ENCODE measurements at regions not wholly inside any gene's neighbourhood (a gene's known extent, or its start where the extent isn't known, plus 50 kb on each side); places are given as distances from the start of the nearest gene placed in this dataset.

DNA sequence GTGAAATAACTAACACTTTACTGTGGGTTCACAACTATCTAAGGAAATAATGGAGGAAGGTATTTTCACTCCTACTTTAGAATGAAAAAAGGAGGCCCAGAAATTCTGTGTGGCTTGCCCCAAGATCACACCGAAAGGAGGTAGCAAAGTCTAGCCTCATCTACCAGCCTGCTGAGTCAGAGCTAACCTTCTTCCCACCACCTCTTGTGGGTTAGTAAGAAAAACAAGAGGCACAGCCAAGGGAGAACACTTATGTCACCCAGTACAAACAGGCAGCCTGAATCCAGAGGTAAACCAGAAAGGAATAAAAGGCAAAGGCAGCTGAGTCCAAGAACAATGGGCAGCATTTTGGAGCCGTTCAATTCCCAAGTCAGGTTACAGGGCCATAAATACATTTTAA, 91.9 kb upstream of the RASEF start:
- Mint-ChIP-seq H3K4me1 (no peaks in the 10 kb centered on the region), H3K27me3 (ENCODE audit: insufficient read depth, low read depth) (no peaks in the 10 kb centered on the region), H3K4me3 (no peak overlapping the region), H3K9me3 (peaks cover under 1% of the 10 kb centered on the region), H3K27ac (no peak overlapping the region), H3K36me3 (no peaks in the 10 kb centered on the region)
- Histone ChIP-seq H3K36me3 (no peaks in the 10 kb centered on the region), H3K27ac (no peak overlapping the region), H2AFZ (replicated peaks) (no peak overlapping the region), H3K4me3 (no peak overlapping the region), H3K27me3 (no peaks in the 10 kb centered on the region), H3K9me3 (ENCODE audit: low read depth) (no peaks in the 10 kb centered on the region), H3F3A (ENCODE audit: low read depth) (no peaks in the 10 kb centered on the region), H3K9ac (no peak overlapping the region), H3K79me2 (ENCODE audit: low read depth) (no peaks in the 10 kb centered on the region), H4K20me1 (ENCODE audit: low read depth) (no peaks in the 10 kb centered on the region), H3K4me1 (no peaks in the 10 kb centered on the region), H3K4me2 (no peak overlapping the region)
- TF ChIP-seq EZH2phosphoT487 (IDR thresholded peaks at IDR 0.05) (no peak), EZH2 (IDR thresholded peaks at IDR 0.05) (no peak)
- TF ChIP-seq, protein P1, sequence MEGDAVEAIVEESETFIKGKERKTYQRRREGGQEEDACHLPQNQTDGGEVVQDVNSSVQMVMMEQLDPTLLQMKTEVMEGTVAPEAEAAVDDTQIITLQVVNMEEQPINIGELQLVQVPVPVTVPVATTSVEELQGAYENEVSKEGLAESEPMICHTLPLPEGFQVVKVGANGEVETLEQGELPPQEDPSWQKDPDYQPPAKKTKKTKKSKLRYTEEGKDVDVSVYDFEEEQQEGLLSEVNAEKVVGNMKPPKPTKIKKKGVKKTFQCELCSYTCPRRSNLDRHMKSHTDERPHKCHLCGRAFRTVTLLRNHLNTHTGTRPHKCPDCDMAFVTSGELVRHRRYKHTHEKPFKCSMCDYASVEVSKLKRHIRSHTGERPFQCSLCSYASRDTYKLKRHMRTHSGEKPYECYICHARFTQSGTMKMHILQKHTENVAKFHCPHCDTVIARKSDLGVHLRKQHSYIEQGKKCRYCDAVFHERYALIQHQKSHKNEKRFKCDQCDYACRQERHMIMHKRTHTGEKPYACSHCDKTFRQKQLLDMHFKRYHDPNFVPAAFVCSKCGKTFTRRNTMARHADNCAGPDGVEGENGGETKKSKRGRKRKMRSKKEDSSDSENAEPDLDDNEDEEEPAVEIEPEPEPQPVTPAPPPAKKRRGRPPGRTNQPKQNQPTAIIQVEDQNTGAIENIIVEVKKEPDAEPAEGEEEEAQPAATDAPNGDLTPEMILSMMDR (IDR thresholded peaks at IDR 0.05) = no peak
- no peak for DNase-seq (ENCODE audit: low spot score)

DNA sequence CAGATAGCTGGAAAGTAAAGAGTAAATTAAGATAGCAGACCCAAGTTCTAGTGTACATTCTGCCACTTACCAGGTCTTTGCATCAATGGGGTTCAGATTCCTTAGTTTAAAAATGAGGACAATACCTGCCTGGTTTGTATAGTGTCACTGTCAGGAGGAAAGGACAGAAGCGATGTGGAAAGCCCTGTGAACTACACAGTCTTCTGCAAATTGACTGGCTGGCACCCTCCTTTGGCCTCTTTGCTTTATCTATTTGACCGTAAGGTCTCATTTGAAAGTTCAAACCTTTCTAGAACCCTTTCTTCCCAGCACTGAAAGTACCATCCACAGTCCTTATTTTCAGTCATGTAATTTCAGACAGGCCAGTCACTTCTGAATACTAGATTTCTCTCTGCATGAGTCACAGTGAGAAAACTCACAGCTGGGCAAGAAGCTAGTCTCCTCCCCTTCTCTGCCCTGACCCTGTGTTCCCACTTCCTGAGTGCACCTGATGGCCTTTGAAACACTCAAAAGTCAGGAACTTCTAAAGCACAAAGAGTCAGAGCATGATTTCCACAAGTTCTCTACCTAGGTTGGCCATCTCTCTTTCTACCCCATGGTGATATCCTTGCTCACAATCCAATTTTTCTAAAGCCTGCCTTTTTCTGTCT, 91.3 kb upstream of the RASEF start:
- no peak overlapping the region for H3K27ac Mint-ChIP-seq
- no peak overlapping the region for H3K4me3 Mint-ChIP-seq
- no peaks in the 10 kb centered on the region for H3K36me3 ChIP-seq
- no peak overlapping the region for H3K4me2 ChIP-seq
- TF ChIP-seq EZH2phosphoT487 (IDR thresholded peaks at IDR 0.05) (no peak), EZH2 (IDR thresholded peaks at IDR 0.05) (no peak)
- TF ChIP-seq, protein P1 (IDR thresholded peaks at IDR 0.05) = no peak
- H3K4me3 ChIP-seq = no peak overlapping the region
- no peaks in the 10 kb centered on the region for H3K4me1 ChIP-seq
- no peaks in the 10 kb centered on the region for H3K79me2 ChIP-seq (ENCODE audit: low read depth)
- no peak overlapping the region for H3K9ac ChIP-seq
- no peaks in the 10 kb centered on the region for H3K27me3 ChIP-seq
- H3K27ac ChIP-seq = no peak overlapping the region
- no peaks in the 10 kb centered on the region for H3K4me1 Mint-ChIP-seq
- H3K27me3 Mint-ChIP-seq (ENCODE audit: insufficient read depth, low read depth) = no peaks in the 10 kb centered on the region
- DNase-seq (ENCODE audit: low spot score) = no peak
- H3K9me3 ChIP-seq (ENCODE audit: low read depth) = no peaks in the 10 kb centered on the region
- H4K20me1 ChIP-seq (ENCODE audit: low read depth) = no peaks in the 10 kb centered on the region
- H3K9me3 Mint-ChIP-seq = no peaks in the 10 kb centered on the region
- H3F3A ChIP-seq (ENCODE audit: low read depth) = no peaks in the 10 kb centered on the region
- H3K36me3 Mint-ChIP-seq = no peaks in the 10 kb centered on the region
- no peak overlapping the region for H2AFZ ChIP-seq (replicated peaks)

DNA sequence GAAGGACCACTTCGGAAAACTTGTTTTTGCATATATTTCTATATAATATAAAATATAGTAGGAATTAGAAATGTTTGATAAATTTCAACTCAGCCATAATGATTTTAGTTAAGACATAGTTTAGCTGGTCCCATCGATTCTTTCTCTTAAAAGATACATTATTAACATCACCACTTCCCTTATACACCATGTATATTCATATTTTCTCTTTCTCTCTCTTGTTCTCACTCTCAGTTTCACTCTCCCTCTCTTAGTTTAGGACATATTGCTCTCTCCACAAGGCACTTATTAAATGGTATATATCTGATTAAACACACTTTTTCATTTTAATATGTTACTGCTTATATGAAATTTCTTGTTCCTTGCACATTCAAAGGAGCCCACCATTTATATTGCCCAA, 90.1 kb upstream of the RASEF start:
- H3K27me3 Mint-ChIP-seq (ENCODE audit: insufficient read depth, low read depth) = no peaks in the 10 kb centered on the region
- H3K4me2 ChIP-seq = no peak overlapping the region
- H3K4me3 Mint-ChIP-seq = no peak overlapping the region
- no peaks in the 10 kb centered on the region for H3F3A ChIP-seq (ENCODE audit: low read depth)
- no peak overlapping the region for H2AFZ ChIP-seq (replicated peaks)
- H3K27ac ChIP-seq = no peak overlapping the region
- no peaks in the 10 kb centered on the region for H3K9me3 Mint-ChIP-seq
- H3K4me1 ChIP-seq = no peaks in the 10 kb centered on the region
- no peaks in the 10 kb centered on the region for H3K4me1 Mint-ChIP-seq
- H3K27ac Mint-ChIP-seq = no peak overlapping the region
- H3K9me3 ChIP-seq (ENCODE audit: low read depth) = no peaks in the 10 kb centered on the region
- H3K36me3 ChIP-seq = no peaks in the 10 kb centered on the region
- no peak overlapping the region for H3K9ac ChIP-seq
- TF ChIP-seq, protein P1 (IDR thresholded peaks at IDR 0.05) = no peak
- TF ChIP-seq EZH2 (IDR thresholded peaks at IDR 0.05) (no peak), EZH2phosphoT487 (IDR thresholded peaks at IDR 0.05) (no peak)
- no peaks in the 10 kb centered on the region for H3K36me3 Mint-ChIP-seq
- no peaks in the 10 kb centered on the region for H3K27me3 ChIP-seq
- no peaks in the 10 kb centered on the region for H4K20me1 ChIP-seq (ENCODE audit: low read depth)
- H3K4me3 ChIP-seq = no peak overlapping the region
- no peak for DNase-seq (ENCODE audit: low spot score)
- H3K79me2 ChIP-seq (ENCODE audit: low read depth) = no peaks in the 10 kb centered on the region
